ENCODE measurements at regions not wholly inside any gene's neighbourhood (a gene's known extent, or its start where the extent isn't known, plus 50 kb on each side); places are given as distances from the start of the nearest gene placed in this dataset.
"Not testable (repeated sequence)": the region's sequence is repeated elsewhere in the genome, so short reads cannot be mapped to it uniquely, and the experiment has no call there.

- no peak for ATAC-seq (ENCODE audit: insufficient read depth, low FRiP score)
Observed at GRCh38 chr12:58117667-58118066, 176.3 kb downstream of the ATP23 start.

GRCh38 chr12:58125761-58126160, 184.4 kb downstream of the ATP23 start:
- DNase-seq, result peak in 2 of 3 donors; percentile 75 to 80
- not testable (repeated sequence) for H3K27me3 ChIP-seq (ENCODE audit: control insufficient read depth in 3 of 3, insufficient read depth in 3 of 3, low read length in 2 of 3); H3K9me3 ChIP-seq (ENCODE audit: control insufficient read depth in 4 of 4, insufficient read depth in 3 of 4, low read length in 3 of 4); ATAC-seq (ENCODE audit: insufficient read depth, low FRiP score); H3K36me3 ChIP-seq (ENCODE audit: control insufficient read depth in 4 of 4, insufficient read depth in 4 of 4, low read length in 4 of 4); H3K4me3 ChIP-seq; H3K27ac ChIP-seq (ENCODE audit: low read depth in 1 of 2, low read length in 1 of 2); H3K4me1 ChIP-seq (ENCODE audit: control insufficient read depth in 5 of 5, insufficient read depth in 5 of 5, low read length in 5 of 5); H3K9ac ChIP-seq (ENCODE audit: insufficient read depth in 1 of 2, low read length in 2 of 2)

More at GRCh38 chr12:58117667-58118066, 176.3 kb downstream of the ATP23 start:
- Histone ChIP-seq H3K36me3 (ENCODE audit: control insufficient read depth in 4 of 4, insufficient read depth in 4 of 4, low read length in 4 of 4) (no peaks in the 10 kb centered on the region), H3K9me3 (ENCODE audit: control insufficient read depth in 4 of 4, insufficient read depth in 3 of 4, low read length in 3 of 4) (no peaks in the 10 kb centered on the region), H3K4me3 (no peak overlapping the region), H3K4me1 (ENCODE audit: control insufficient read depth in 5 of 5, insufficient read depth in 5 of 5, low read length in 5 of 5) (peaks cover 0 to 4% (median 0%) of the 10 kb centered on the region in 5 donors), H3K27ac (ENCODE audit: low read depth in 1 of 2, low read length in 1 of 2) (no peak overlapping the region), H3K9ac (ENCODE audit: insufficient read depth in 1 of 2, low read length in 2 of 2) (no peak overlapping the region), H3K27me3 (ENCODE audit: control insufficient read depth in 3 of 3, insufficient read depth in 3 of 3, low read length in 2 of 3) (no peaks in the 10 kb centered on the region)
- DNase-seq, result no peak
- WGBS, 2 donors, result 75 to 86% methylated on average over 4 of the region's 4 CpGs
- no peak for TF ChIP-seq CTCF (IDR thresholded peaks at IDR 0.05; ENCODE audit: control extremely low read depth, extremely low read depth)

GRCh38 chr12:58131986-58132755, 190.8 kb downstream of the ATP23 start:
- no peaks in the 10 kb centered on the region for H3K27me3 ChIP-seq (ENCODE audit: control insufficient read depth in 3 of 3, insufficient read depth in 3 of 3, low read length in 2 of 3)
- 77 to 83% methylated on average over 5 of the region's 5 CpGs for WGBS, 2 donors
- DNase-seq (peak in 2 of 3 donors; percentile 53 to 65), ATAC-seq (ENCODE audit: insufficient read depth, low FRiP score) (no peak)
- peaks cover 0 to 24% (median 0%) of the 10 kb centered on the region in 5 donors for H3K4me1 ChIP-seq (ENCODE audit: control insufficient read depth in 5 of 5, insufficient read depth in 5 of 5, low read length in 5 of 5)
- H3K9ac ChIP-seq (ENCODE audit: insufficient read depth in 1 of 2, low read length in 2 of 2), result no peak overlapping the region
- no peak overlapping the region for H3K4me3 ChIP-seq
- no peak for TF ChIP-seq CTCF (IDR thresholded peaks at IDR 0.05; ENCODE audit: control extremely low read depth, extremely low read depth)
- H3K27ac ChIP-seq (ENCODE audit: low read depth in 1 of 2, low read length in 1 of 2), result no peak overlapping the region
- H3K9me3 ChIP-seq (ENCODE audit: control insufficient read depth in 4 of 4, insufficient read depth in 3 of 4, low read length in 3 of 4), result peaks cover 0 to 3% (median 0%) of the 10 kb centered on the region in 4 donors
- H3K36me3 ChIP-seq (ENCODE audit: control insufficient read depth in 4 of 4, insufficient read depth in 4 of 4, low read length in 4 of 4), result no peaks in the 10 kb centered on the region

GRCh38 chr12:58138424-58138823, 197.1 kb downstream of the ATP23 start:
- peak in 2 of 3 donors; percentile 82 to 90 for DNase-seq

More at GRCh38 chr12:58138424-58138823, 197.1 kb downstream of the ATP23 start:
- no peak overlapping the region for H3K27ac ChIP-seq (ENCODE audit: low read depth in 1 of 2, low read length in 1 of 2)
- H3K27me3 ChIP-seq (ENCODE audit: control insufficient read depth in 3 of 3, insufficient read depth in 3 of 3, low read length in 2 of 3), result no peaks in the 10 kb centered on the region
- WGBS, 2 donors, result 62% methylated on average over 2 of the region's 2 CpGs
- no peak for ATAC-seq (ENCODE audit: insufficient read depth, low FRiP score)
- peaks cover 0 to 10% (median 1%) of the 10 kb centered on the region in 5 donors for H3K4me1 ChIP-seq (ENCODE audit: control insufficient read depth in 5 of 5, insufficient read depth in 5 of 5, low read length in 5 of 5)
- H3K4me3 ChIP-seq, result no peak overlapping the region
- peaks cover 0 to 4% (median 0%) of the 10 kb centered on the region in 4 donors for H3K9me3 ChIP-seq (ENCODE audit: control insufficient read depth in 4 of 4, insufficient read depth in 3 of 4, low read length in 3 of 4)
- H3K36me3 ChIP-seq (ENCODE audit: control insufficient read depth in 4 of 4, insufficient read depth in 4 of 4, low read length in 4 of 4), result no peaks in the 10 kb centered on the region
- no peak for TF ChIP-seq CTCF (IDR thresholded peaks at IDR 0.05; ENCODE audit: control extremely low read depth, extremely low read depth)
- H3K9ac ChIP-seq (ENCODE audit: insufficient read depth in 1 of 2, low read length in 2 of 2), result no peak overlapping the region

All from lung (tissue), 11 donors.